ENCODE measurements at regions not wholly inside any gene's neighbourhood (a gene's known extent, or its start where the extent isn't known, plus 50 kb on each side); places are given as distances from the start of the nearest gene placed in this dataset.

DNA sequence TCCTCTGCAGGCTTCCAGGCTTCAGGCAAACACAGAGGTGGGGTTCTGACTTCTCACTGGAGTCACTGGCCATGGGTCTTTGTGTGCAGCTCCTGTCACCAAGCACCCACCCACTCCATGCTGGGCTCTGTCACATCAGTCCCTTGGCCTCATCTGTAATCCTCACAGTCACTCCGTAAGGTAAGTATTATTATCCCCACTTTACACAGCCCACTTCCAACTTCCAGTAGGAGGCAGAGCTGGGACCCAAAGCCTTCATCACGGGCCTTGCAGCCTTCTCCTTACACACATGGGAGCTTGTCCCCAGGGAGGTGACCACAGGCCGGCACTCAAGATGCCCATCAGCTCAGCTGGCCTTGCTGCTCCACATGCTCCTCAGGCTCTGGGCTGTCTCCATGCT is 266.7 kb upstream of the B3GAT1 start:
- DNase-seq (ENCODE audit: low read depth in 1 of 2, low spot score in 1 of 2), result no peak
- TF ChIP-seq JUND (IDR thresholded peaks at IDR 0.05; ENCODE audit: low read depth), result no peak
- in situ Hi-C loops (cut with HindIII; ENCODE audit: low pct_unique_long_range_greater_than_20kb, low sequenced_read_pairs), result no loop called here

DNA sequence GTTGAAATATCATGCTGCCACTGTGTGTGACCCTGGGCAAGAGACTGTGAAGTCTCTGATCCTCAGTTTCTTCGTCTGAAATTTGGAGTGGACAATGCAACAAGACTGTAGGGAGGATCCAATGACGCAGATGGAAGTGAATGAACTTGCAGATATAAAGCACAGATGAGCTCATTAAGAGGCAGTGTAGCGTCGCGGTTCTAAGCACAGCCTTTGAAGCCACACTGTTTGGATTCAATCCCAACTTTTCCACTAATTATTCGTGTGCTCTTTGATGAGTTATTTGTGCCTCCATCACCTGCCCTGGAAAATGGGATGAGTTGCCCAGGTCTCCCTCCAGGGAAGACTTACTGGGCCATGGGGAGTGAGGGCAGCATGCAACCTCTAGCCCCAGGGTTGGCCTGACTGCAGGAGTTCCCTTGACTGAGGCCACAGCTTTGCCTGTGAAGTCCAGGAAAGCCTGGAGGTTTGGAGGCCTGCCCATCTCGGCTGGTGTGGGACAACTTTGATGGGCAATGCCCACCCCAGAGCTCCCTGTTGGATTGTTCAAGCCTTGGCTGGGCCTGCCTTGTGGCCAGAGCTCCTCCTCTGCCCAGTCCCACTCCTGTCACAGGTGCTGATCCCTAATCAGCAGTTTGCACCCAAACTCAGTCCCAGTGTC is 266.0 kb upstream of the B3GAT1 start:
- DNase-seq (ENCODE audit: low read depth in 1 of 2, low spot score in 1 of 2), result no peak
- no peak for TF ChIP-seq JUND (IDR thresholded peaks at IDR 0.05; ENCODE audit: low read depth)
- in situ Hi-C loops (cut with HindIII; ENCODE audit: low pct_unique_long_range_greater_than_20kb, low sequenced_read_pairs), result no loop called here

DNA sequence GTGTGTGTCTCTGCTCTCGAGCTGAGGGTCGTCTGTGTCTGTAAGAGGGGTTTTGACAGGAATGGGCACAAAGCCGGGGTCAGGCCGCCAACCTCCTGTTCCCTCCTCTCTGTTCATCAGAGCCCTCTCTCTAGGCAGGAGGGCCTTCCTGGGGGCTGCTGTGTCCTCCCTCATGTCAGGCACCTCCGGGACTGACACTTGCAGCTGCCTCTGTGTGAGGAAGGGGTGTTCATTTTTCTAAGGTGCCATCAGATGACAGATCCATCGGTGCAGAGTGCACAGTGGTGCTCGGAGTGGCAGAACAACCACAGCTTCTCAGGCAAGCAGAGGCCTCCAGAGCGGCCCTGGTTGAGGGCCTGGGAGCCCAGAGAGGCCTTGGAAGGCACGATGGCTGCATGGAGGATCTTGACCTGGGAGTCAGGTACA is 265.4 kb upstream of the B3GAT1 start:
- no peak for DNase-seq (ENCODE audit: low read depth in 1 of 2, low spot score in 1 of 2)
- no peak for TF ChIP-seq JUND (IDR thresholded peaks at IDR 0.05; ENCODE audit: low read depth)
- in situ Hi-C loops (cut with HindIII; ENCODE audit: low pct_unique_long_range_greater_than_20kb, low sequenced_read_pairs), result no loop called here

DNA sequence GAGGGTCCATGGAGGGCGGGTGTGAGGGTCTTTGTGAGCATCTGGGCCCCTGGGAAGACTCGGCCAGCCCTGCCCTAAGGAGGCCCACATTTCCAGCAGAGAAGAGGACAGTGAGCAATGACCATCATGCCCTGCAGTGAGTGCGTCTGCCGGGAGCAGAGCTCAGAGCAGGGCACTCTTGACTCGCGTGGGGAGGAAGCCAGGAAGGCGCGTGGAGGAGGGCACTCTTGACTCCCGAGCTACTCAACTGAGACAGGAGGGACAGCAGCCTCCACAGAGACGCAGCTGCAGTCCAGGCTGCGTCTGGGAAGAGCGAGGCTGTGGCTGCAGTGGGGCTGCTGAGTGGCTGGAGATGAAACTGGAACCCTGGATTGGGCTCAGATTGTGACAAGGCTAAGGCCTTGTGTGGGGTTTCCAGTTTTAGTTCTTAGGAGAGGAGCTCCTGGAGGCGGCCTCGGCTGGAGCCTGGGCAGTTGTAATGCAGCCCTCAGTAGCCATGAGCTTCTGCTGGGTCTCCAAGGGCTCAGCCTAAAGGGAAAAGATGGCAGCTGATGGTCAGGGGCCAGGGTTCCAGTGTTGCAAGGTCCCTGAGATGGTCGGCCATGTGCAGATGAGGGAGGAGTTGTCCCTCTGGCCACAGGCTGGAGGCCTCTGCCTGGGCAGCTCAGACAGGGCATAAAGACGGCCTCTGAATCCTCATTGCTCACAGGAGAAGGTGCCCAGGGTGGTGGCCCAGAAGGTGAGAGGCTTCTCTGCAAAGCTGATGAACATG is 264.7 kb upstream of the B3GAT1 start:
- no peak for DNase-seq (ENCODE audit: low read depth in 1 of 2, low spot score in 1 of 2)
- in situ Hi-C loops (cut with HindIII; ENCODE audit: low pct_unique_long_range_greater_than_20kb, low sequenced_read_pairs), result no loop called here
- TF ChIP-seq JUND (IDR thresholded peaks at IDR 0.05; ENCODE audit: low read depth), result no peak

DNA sequence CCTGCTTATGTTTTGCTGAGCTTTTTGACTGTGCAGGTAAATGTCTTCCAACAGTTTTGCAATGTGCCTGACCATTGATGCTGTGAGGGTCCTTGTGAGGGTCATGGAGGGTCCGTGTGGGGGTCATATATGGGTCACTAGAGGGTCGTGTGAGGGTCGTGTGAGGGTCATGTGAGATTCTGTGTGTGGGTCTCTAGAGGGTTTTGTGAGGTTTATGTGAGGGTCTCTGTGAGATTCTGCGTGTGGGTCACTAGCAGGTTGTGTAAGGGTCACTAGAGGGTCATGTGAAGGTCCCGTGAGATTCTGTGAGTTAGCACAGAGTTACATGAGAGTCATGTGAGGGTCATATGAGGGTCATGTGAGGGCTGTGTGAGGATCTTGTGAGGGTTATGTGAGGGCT is 263.9 kb upstream of the B3GAT1 start:
- TF ChIP-seq JUND (IDR thresholded peaks at IDR 0.05; ENCODE audit: low read depth), result no peak
- DNase-seq (ENCODE audit: low read depth in 1 of 2, low spot score in 1 of 2), result no peak
- in situ Hi-C loops (cut with HindIII; ENCODE audit: low pct_unique_long_range_greater_than_20kb, low sequenced_read_pairs), result no loop called here

DNA sequence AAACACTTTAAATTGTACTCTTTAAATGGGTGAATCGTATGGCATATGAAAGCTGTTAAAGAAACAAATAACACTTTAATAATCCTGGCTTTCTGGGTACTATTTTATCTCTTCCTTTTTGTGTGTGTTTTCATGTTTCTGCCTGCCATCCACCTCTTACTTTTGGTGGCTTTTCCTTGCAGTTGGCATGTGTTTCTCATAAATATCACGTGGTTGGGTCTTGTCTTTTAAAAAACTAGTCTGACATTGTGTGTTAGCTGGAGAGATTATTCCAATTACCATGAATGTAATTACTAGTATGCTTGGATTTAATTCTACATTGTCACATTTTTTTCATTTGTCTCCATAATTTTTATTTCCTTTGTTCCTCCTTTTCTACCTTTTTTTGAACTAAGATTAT is 262.9 kb upstream of the B3GAT1 start:
- no peak for TF ChIP-seq JUND (IDR thresholded peaks at IDR 0.05; ENCODE audit: low read depth)
- in situ Hi-C loops (cut with HindIII; ENCODE audit: low pct_unique_long_range_greater_than_20kb, low sequenced_read_pairs), result no loop called here
- DNase-seq (ENCODE audit: low read depth in 1 of 2, low spot score in 1 of 2), result no peak

DNA sequence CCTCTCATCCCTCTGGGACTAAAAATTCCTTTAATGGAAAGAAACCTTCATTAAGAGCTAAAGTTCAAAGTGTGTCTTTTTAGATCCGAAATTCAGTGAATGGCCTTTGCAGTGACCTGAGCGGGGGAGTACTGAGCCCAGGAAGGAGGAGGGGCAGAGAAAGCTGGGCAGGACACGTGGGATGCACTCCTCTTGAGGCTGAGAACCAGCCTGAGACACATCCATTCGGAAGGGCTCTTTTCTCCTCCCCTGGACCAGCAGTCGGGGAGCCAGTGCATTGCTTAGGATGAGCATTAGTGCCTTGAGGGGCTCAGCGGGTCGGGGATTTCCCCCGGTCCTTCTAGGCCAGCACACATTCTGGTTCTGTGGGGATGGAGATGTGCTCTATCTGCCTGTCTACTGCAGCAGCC is 258.9 kb upstream of the B3GAT1 start:
- in situ Hi-C loops (cut with HindIII; ENCODE audit: low pct_unique_long_range_greater_than_20kb, low sequenced_read_pairs), result no loop called here
- no peak for DNase-seq (ENCODE audit: low read depth in 1 of 2, low spot score in 1 of 2)
- TF ChIP-seq JUND (IDR thresholded peaks at IDR 0.05; ENCODE audit: low read depth), result no peak

DNA sequence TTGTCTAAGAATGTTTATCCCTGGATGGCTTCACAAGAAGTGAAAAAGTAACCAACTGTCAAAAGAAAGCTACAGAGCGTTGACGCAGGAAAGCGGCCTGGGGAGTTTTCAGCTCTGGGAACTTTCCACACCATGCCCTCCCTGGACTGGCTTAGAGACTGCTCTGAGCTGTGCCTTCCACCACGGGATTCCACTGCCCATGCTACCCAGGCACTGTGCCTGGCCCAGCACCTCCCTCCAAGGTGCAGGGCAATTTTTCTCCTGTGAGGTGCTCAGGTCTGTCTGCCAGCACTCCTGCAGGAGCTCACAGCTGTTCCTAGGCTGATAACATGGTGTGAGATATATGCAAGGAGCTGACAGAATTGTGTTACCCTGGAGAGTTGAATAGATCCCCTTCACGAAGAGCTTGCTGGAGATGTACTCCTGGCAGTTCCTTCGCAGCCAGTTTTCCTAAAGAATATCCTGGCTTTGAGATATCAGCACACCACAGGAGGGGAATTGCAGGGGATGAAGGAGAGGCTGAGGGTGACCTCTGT is 258.3 kb upstream of the B3GAT1 start:
- in situ Hi-C loops (cut with HindIII; ENCODE audit: low pct_unique_long_range_greater_than_20kb, low sequenced_read_pairs), result no loop called here
- TF ChIP-seq JUND (IDR thresholded peaks at IDR 0.05; ENCODE audit: low read depth), result no peak
- DNase-seq (ENCODE audit: low read depth in 1 of 2, low spot score in 1 of 2), result no peak

DNA sequence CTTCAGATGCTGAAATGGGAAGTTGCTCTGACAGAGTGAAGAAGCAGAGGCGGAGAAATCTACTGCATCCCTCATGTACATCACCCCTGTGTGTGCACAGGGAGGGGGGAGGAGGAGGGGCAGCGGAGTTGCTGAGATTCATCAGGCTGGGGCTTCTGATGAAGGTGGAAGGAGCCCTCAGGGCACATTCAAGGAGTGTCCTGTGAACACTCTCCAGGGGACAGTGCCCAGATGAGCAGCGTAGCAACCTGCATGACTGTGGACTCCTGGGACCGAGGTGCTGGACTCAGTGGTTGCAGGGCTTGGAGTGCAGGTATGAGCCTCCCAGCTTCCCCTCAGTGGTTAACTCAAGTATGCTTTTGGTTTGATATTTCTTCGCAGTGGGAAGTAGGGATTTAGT is 257.8 kb upstream of the B3GAT1 start:
- no peak for TF ChIP-seq JUND (IDR thresholded peaks at IDR 0.05; ENCODE audit: low read depth)
- in situ Hi-C loops (cut with HindIII; ENCODE audit: low pct_unique_long_range_greater_than_20kb, low sequenced_read_pairs), result no loop called here
- no peak for DNase-seq (ENCODE audit: low read depth in 1 of 2, low spot score in 1 of 2)

DNA sequence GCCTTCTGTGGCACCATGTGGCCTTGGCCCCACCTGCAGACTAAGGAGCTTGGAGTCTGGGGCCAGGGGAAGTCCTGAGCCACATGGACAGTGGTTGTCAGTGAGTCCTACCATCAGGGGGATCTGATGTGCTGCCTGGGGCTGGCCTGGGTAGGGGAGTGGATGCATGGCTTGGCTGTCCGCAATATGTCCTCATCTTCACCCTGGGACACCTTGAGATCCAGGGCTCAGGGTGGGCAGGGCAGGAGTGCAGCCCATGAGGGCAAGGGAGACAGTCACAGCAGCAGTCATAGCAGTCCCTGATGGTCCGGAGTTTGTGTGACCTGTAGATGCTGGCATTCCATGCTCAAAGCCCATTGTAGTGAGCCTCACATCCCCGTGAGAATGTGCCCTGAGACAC is 256.8 kb upstream of the B3GAT1 start:
- TF ChIP-seq JUND (IDR thresholded peaks at IDR 0.05; ENCODE audit: low read depth), result no peak
- in situ Hi-C loops (cut with HindIII; ENCODE audit: low pct_unique_long_range_greater_than_20kb, low sequenced_read_pairs), result no loop called here
- DNase-seq (ENCODE audit: low read depth in 1 of 2, low spot score in 1 of 2), result no peak

DNA sequence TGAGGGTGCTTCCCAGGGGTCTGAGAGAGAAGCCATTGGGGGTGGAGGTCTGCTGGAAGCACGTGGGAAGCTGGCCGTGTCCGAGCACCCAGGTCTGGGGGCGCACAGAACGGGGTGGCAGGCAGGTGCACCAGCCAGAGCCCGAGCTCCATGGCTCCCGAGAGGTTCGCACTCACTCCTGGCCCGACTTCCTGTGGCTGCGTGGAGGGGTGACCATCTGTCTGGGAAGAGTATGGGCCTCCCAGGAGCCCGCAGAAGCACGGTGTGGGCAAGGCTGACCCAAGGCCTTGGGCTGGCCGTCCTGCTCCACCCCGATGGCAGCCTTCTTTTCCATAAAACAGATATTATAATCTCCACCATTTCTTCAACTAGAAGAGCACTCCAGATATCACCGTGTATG is 256.0 kb upstream of the B3GAT1 start:
- no peak for DNase-seq (ENCODE audit: low read depth in 1 of 2, low spot score in 1 of 2)
- no peak for TF ChIP-seq JUND (IDR thresholded peaks at IDR 0.05; ENCODE audit: low read depth)
- in situ Hi-C loops (cut with HindIII; ENCODE audit: low pct_unique_long_range_greater_than_20kb, low sequenced_read_pairs), result no loop called here

DNA sequence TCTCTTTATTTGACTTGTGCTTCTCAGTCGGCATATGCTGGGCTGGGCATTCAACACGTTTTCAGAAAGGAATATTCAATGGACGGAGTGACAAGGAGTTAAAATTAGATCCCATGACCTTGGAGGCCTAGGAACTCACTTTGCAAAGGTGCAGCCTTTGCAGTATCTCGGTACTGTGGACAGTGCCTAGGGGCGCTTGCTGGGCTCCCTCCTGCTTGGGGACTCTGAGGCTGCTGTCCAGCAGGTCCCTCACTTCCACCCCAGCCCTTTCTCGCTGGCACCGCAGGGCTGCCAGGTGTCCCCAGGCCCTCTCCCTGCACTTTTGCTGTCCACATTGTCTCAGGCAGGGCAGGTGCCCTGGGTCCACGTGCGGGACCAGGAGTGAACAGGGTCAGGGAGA is 255.5 kb upstream of the B3GAT1 start:
- no peak for DNase-seq (ENCODE audit: low read depth in 1 of 2, low spot score in 1 of 2)
- in situ Hi-C loops (cut with HindIII; ENCODE audit: low pct_unique_long_range_greater_than_20kb, low sequenced_read_pairs), result no loop called here
- TF ChIP-seq JUND (IDR thresholded peaks at IDR 0.05; ENCODE audit: low read depth), result no peak

DNA sequence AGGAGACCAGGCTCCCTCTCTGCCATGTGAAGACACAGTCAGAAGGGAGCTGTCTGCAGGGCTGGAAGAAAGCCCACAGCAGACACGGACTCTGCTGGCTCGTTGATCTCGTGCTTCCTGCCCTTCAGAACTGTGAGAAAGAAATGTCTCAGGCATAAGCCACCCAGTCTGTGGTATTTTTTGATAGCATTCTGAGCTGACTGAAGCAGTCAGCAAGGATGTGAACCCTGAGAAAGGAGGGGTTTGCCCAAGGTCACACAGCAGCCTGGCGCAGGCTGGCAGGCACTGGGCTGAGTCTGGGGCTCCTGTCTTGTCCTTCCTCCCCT is 255.1 kb upstream of the B3GAT1 start:
- in situ Hi-C loops (cut with HindIII; ENCODE audit: low pct_unique_long_range_greater_than_20kb, low sequenced_read_pairs), result no loop called here
- no peak for TF ChIP-seq JUND (IDR thresholded peaks at IDR 0.05; ENCODE audit: low read depth)
- no peak for DNase-seq (ENCODE audit: low read depth in 1 of 2, low spot score in 1 of 2)
